ENCODE measurements at regions not wholly inside any gene's neighbourhood (a gene's known extent, or its start where the extent isn't known, plus 50 kb on each side); places are given as distances from the start of the nearest gene placed in this dataset.

GRCh38 chr6:90663106-90663505 lies 76.2 kb upstream of the MAP3K7 start:
- no peak overlapping the region for H3K27ac Mint-ChIP-seq
- no peaks in the 10 kb centered on the region for H3K4me1 Mint-ChIP-seq (ENCODE audit: low read depth)
- no peak overlapping the region for H3K4me3 Mint-ChIP-seq
- no peak for DNase-seq
- H3K27me3 Mint-ChIP-seq (ENCODE audit: low read depth) = no peaks in the 10 kb centered on the region
- H3K9me3 Mint-ChIP-seq = peaks cover 11% of the 10 kb centered on the region
- intact Hi-C loops (cut with micrococcal nuclease) = no loop called here
- H3K36me3 Mint-ChIP-seq (ENCODE audit: low read depth) = no peaks in the 10 kb centered on the region
- CTCF ChIA-PET = no interaction called here

GRCh38 chr6:90660931-90661330 lies 74.1 kb upstream of the MAP3K7 start:
- intact Hi-C loops (cut with micrococcal nuclease) = no loop called here
- Mint-ChIP-seq H3K4me1 (ENCODE audit: low read depth) (no peaks in the 10 kb centered on the region), H3K27ac (no peak overlapping the region), H3K9me3 (peaks cover 11% of the 10 kb centered on the region), H3K27me3 (ENCODE audit: low read depth) (peaks cover 8% of the 10 kb centered on the region), H3K4me3 (no peak overlapping the region), H3K36me3 (ENCODE audit: low read depth) (no peaks in the 10 kb centered on the region)
- CTCF ChIA-PET = no interaction called here
- DNase-seq = no peak

GRCh38 chr6:90658497-90658896 lies 71.6 kb upstream of the MAP3K7 start:
- Mint-ChIP-seq H3K4me1 (ENCODE audit: low read depth) (no peaks in the 10 kb centered on the region), H3K27ac (no peak overlapping the region), H3K27me3 (ENCODE audit: low read depth) (peaks cover 8% of the 10 kb centered on the region), H3K9me3 (peaks cover 11% of the 10 kb centered on the region), H3K36me3 (ENCODE audit: low read depth) (no peaks in the 10 kb centered on the region), H3K4me3 (no peak overlapping the region)
- DNase-seq = no peak
- CTCF ChIA-PET = no interaction called here
- intact Hi-C loops (cut with micrococcal nuclease) = no loop called here

GRCh38 chr6:90656325-90656724 lies 69.5 kb upstream of the MAP3K7 start:
- no peaks in the 10 kb centered on the region for H3K9me3 Mint-ChIP-seq

GRCh38 chr6:90654806-90655205 lies 67.9 kb upstream of the MAP3K7 start:
- Mint-ChIP-seq H3K27ac (no peak overlapping the region), H3K9me3 (no peaks in the 10 kb centered on the region), H3K4me1 (ENCODE audit: low read depth) (no peaks in the 10 kb centered on the region), H3K36me3 (ENCODE audit: low read depth) (no peaks in the 10 kb centered on the region), H3K27me3 (ENCODE audit: low read depth) (peaks cover 8% of the 10 kb centered on the region), H3K4me3 (no peak overlapping the region)
- no peak for DNase-seq
- CTCF ChIA-PET = no interaction called here
- intact Hi-C loops (cut with micrococcal nuclease) = no loop called here

More at GRCh38 chr6:90656325-90656724, 69.5 kb upstream of the MAP3K7 start:
- CTCF ChIA-PET = no interaction called here
- intact Hi-C loops (cut with micrococcal nuclease) = no loop called here
- Mint-ChIP-seq H3K27ac (no peak overlapping the region), H3K36me3 (ENCODE audit: low read depth) (no peaks in the 10 kb centered on the region), H3K4me3 (no peak overlapping the region), H3K4me1 (ENCODE audit: low read depth) (no peaks in the 10 kb centered on the region), H3K27me3 (ENCODE audit: low read depth) (peaks cover 8% of the 10 kb centered on the region)
- DNase-seq = no peak

- no peaks in the 10 kb centered on the region for H3K9me3 Mint-ChIP-seq
- no peak overlapping the region for H3K27ac Mint-ChIP-seq
- intact Hi-C loops (cut with micrococcal nuclease) = no loop called here
- CTCF ChIA-PET = no interaction called here
- no peak overlapping the region for H3K4me3 Mint-ChIP-seq
- H3K27me3 Mint-ChIP-seq (ENCODE audit: low read depth) = peaks cover 8% of the 10 kb centered on the region
- no peak for DNase-seq
- H3K4me1 Mint-ChIP-seq (ENCODE audit: low read depth) = no peaks in the 10 kb centered on the region
- no peaks in the 10 kb centered on the region for H3K36me3 Mint-ChIP-seq (ENCODE audit: low read depth)
Measured at GRCh38 chr6:90654166-90654565, 67.3 kb upstream of the MAP3K7 start.

- peaks cover 8% of the 10 kb centered on the region for H3K27me3 Mint-ChIP-seq (ENCODE audit: low read depth)
- H3K4me3 Mint-ChIP-seq = no peak overlapping the region
- no peaks in the 10 kb centered on the region for H3K4me1 Mint-ChIP-seq (ENCODE audit: low read depth)
- intact Hi-C loops (cut with micrococcal nuclease) = no loop called here
- H3K9me3 Mint-ChIP-seq = no peaks in the 10 kb centered on the region
- CTCF ChIA-PET = no interaction called here
- no peak overlapping the region for H3K27ac Mint-ChIP-seq
- no peak for DNase-seq
- no peaks in the 10 kb centered on the region for H3K36me3 Mint-ChIP-seq (ENCODE audit: low read depth)
Measured at GRCh38 chr6:90653750-90654149, 66.9 kb upstream of the MAP3K7 start.

- intact Hi-C loops (cut with micrococcal nuclease) = no loop called here
- no peak for DNase-seq
- H3K4me3 Mint-ChIP-seq = no peak overlapping the region
- no peaks in the 10 kb centered on the region for H3K36me3 Mint-ChIP-seq (ENCODE audit: low read depth)
- H3K4me1 Mint-ChIP-seq (ENCODE audit: low read depth) = no peaks in the 10 kb centered on the region
- H3K27ac Mint-ChIP-seq = no peak overlapping the region
- CTCF ChIA-PET = no interaction called here
- no peaks in the 10 kb centered on the region for H3K9me3 Mint-ChIP-seq
- peaks cover 2% of the 10 kb centered on the region for H3K27me3 Mint-ChIP-seq (ENCODE audit: low read depth)
Measured at GRCh38 chr6:90650041-90650940, 63.4 kb upstream of the MAP3K7 start.

GRCh38 chr6:90648873-90649272 lies 62.0 kb upstream of the MAP3K7 start:
- no peaks in the 10 kb centered on the region for H3K36me3 Mint-ChIP-seq (ENCODE audit: low read depth)
- H3K4me3 Mint-ChIP-seq = no peak overlapping the region
- no peak overlapping the region for H3K27ac Mint-ChIP-seq
- intact Hi-C loops (cut with micrococcal nuclease) = no loop called here
- CTCF ChIA-PET = no interaction called here
- H3K9me3 Mint-ChIP-seq = no peaks in the 10 kb centered on the region
- H3K27me3 Mint-ChIP-seq (ENCODE audit: low read depth) = peaks cover 2% of the 10 kb centered on the region
- H3K4me1 Mint-ChIP-seq (ENCODE audit: low read depth) = no peaks in the 10 kb centered on the region
- no peak for DNase-seq

GRCh38 chr6:90646940-90647339 lies 60.1 kb upstream of the MAP3K7 start:
- intact Hi-C loops (cut with micrococcal nuclease) = no loop called here
- DNase-seq = no peak
- Mint-ChIP-seq H3K9me3 (no peaks in the 10 kb centered on the region), H3K4me3 (no peak overlapping the region), H3K4me1 (ENCODE audit: low read depth) (no peaks in the 10 kb centered on the region), H3K36me3 (ENCODE audit: low read depth) (no peaks in the 10 kb centered on the region), H3K27me3 (ENCODE audit: low read depth) (peaks cover 2% of the 10 kb centered on the region), H3K27ac (no peak overlapping the region)
- CTCF ChIA-PET = no interaction called here

GRCh38 chr6:90645634-90646033 lies 58.8 kb upstream of the MAP3K7 start:
- CTCF ChIA-PET = no interaction called here
- intact Hi-C loops (cut with micrococcal nuclease) = no loop called here
- no peak for DNase-seq

GRCh38 chr6:90644492-90644891 lies 57.6 kb upstream of the MAP3K7 start:
- CTCF ChIA-PET = no interaction called here
- H3K27me3 Mint-ChIP-seq (ENCODE audit: low read depth) = peaks cover 5% of the 10 kb centered on the region
- H3K9me3 Mint-ChIP-seq = no peaks in the 10 kb centered on the region
- intact Hi-C loops (cut with micrococcal nuclease) = no loop called here
- H3K27ac Mint-ChIP-seq = no peak overlapping the region
- no peaks in the 10 kb centered on the region for H3K36me3 Mint-ChIP-seq (ENCODE audit: low read depth)
- H3K4me1 Mint-ChIP-seq (ENCODE audit: low read depth) = no peaks in the 10 kb centered on the region
- H3K4me3 Mint-ChIP-seq = no peak overlapping the region
- DNase-seq = no peak

More at GRCh38 chr6:90645634-90646033, 58.8 kb upstream of the MAP3K7 start:
- no peaks in the 10 kb centered on the region for H3K4me1 Mint-ChIP-seq (ENCODE audit: low read depth)
- H3K36me3 Mint-ChIP-seq (ENCODE audit: low read depth) = no peaks in the 10 kb centered on the region
- H3K4me3 Mint-ChIP-seq = no peak overlapping the region
- peaks cover 2% of the 10 kb centered on the region for H3K27me3 Mint-ChIP-seq (ENCODE audit: low read depth)
- H3K9me3 Mint-ChIP-seq = no peaks in the 10 kb centered on the region
- H3K27ac Mint-ChIP-seq = no peak overlapping the region

GRCh38 chr6:90643381-90643780 lies 56.5 kb upstream of the MAP3K7 start:
- Mint-ChIP-seq H3K4me1 (ENCODE audit: low read depth) (no peaks in the 10 kb centered on the region), H3K4me3 (no peak overlapping the region), H3K27me3 (ENCODE audit: low read depth) (peaks cover 6% of the 10 kb centered on the region), H3K27ac (no peak overlapping the region), H3K9me3 (peaks cover under 1% of the 10 kb centered on the region), H3K36me3 (ENCODE audit: low read depth) (peaks cover under 1% of the 10 kb centered on the region)
- CTCF ChIA-PET = no interaction called here
- no peak for DNase-seq
- intact Hi-C loops (cut with micrococcal nuclease) = no loop called here
